GM23248 (cell line): ENCODE measurements at regions not wholly inside any gene's neighbourhood (a gene's known extent, or its start where the extent isn't known, plus 50 kb on each side); places are given as distances from the start of the nearest gene placed in this dataset.

Experiments used
- EZH2 ChIP-seq: fragments of 200-600 bp; sonication (generic); IDR thresholded peaks from 2 replicates; pipeline ENCODE4 v1.6.1; 2018; ENCODE audit warnings: antibody characterized with exemption, mild to moderate bottlenecking; ENCODE audit not compliant: insufficient read depth, poor library complexity, severe bottlenecking
- EZH2phosphoT487 ChIP-seq: fragments of 200-600 bp; sonication (generic); IDR thresholded peaks from 2 replicates; pipeline ENCODE4 v1.6.1; 2018; ENCODE audit warnings: antibody characterized with exemption, moderate library complexity, mild to moderate bottlenecking, low read depth; ENCODE audit not compliant: insufficient read depth

GRCh38 chr10:121380211-121380610 lies 218.0 kb downstream of the FGFR2 start:
- TF ChIP-seq EZH2 = no peak
- no peak for TF ChIP-seq EZH2phosphoT487
